HepG2 (cell line): ENCODE measurements at regions not wholly inside any gene's neighbourhood (a gene's known extent, or its start where the extent isn't known, plus 50 kb on each side); places are given as distances from the start of the nearest gene placed in this dataset.

Source experiments
- ATAC-seq: fragments of 200-7000 bp; cut with Tn5 transposase; 3 replicates; pipeline ENCODE4 v1.9.1; 2020; ENCODE audit warnings: mild to moderate bottlenecking, moderate library complexity
- BruUV-seq: library from RNA; stranded (reverse); fragments of 400-500 nt; replicated peaks from 2 replicates; lab custom pipeline; 2021; lab: Mats Ljungman, UMichigan
- CTCF ChIA-PET: fragments of 300-600 bp; formaldehyde crosslinking; extraction: SDS; loops from one replicate; lab custom pipeline; 2021; ENCODE audit warnings: low total read pairs, inconsistent platforms, low intra/inter-chr PET ratio; lab: Yijun Ruan, JAX
- POLR2A ChIA-PET: fragments of 350-600 bp; sonication (Branson Sonifier 250); formaldehyde crosslinking; loops from one replicate; lab custom pipeline; 2020; ENCODE audit warnings: antibody characterized with exemption, inconsistent platforms; lab: Yijun Ruan, JAX
- DNase-seq: peaks from one replicate; pipeline ENCODE4 v3.0.0-alpha.2; 2015; ENCODE audit warnings: low spot score
- FAIRE-seq: peaks from 3 replicates; lab custom pipeline; 2011; peaks lifted over from hg19 to GRCh38; lab: Jason Lieb, UNC
- H2AFZ ChIP-seq: one replicate; pipeline ENCODE4 v1.6.1; 2011; ENCODE audit warnings: low read length, inconsistent platforms
- H3K27ac ChIP-seq: fragments of 300-600 bp; 3 replicates; pipeline ENCODE4 v1.8.0; 2011; ENCODE audit warnings: mixed run types, mild to moderate bottlenecking, mixed read lengths, low read length, inconsistent platforms; ENCODE audit not compliant: insufficient read depth; ENCODE audit errors: extremely low read length
- H3K27me3 ChIP-seq, 2 experiments: fragments of 200-600 bp in 1 of 2; 2 replicates in 1 of 2; 3 replicates in 1 of 2; pipeline versions ENCODE4 v1.6.0 to v1.8.0; 2011; ENCODE audit warnings: low read length in 2 of 2, mild to moderate bottlenecking in 2 of 2, moderate library complexity in 2 of 2, inconsistent platforms in 1 of 2; ENCODE audit not compliant: insufficient read depth in 2 of 2, control insufficient read depth in 1 of 2
- H3K36me3 ChIP-seq, 2 experiments: fragments of 200-600 bp in 1 of 2; replicated peaks in 1 of 2; 2 replicates in 1 of 2; 3 replicates in 1 of 2; pipeline versions ENCODE4 v1.5.1 to v1.8.0; 2011; ENCODE audit warnings: low read length in 2 of 2, inconsistent platforms in 1 of 2; ENCODE audit not compliant: insufficient read depth in 2 of 2, control insufficient read depth in 1 of 2
- H3K4me1 ChIP-seq: 2 replicates; pipeline ENCODE4 v1.5.1; 2012; ENCODE audit warnings: low read length, inconsistent platforms; ENCODE audit not compliant: insufficient read depth
- H3K4me2 ChIP-seq: 2 replicates; pipeline ENCODE4 v1.6.0; 2011; ENCODE audit warnings: low read depth, low read length, inconsistent platforms
- H3K4me3 ChIP-seq, 3 experiments: fragments of 200-600 bp in 1 of 3; sonication (generic), shearing (Covaris generic) in 1 of 3; replicated peaks in 1 of 3; 2 replicates each; pipeline ENCODE4 v1.5.1; 2011 to 2016; ENCODE audit warnings: low read length in 3 of 3, inconsistent platforms in 2 of 3, low read depth in 2 of 3, mild to moderate bottlenecking in 2 of 3, control low read depth in 1 of 3, mixed read lengths in 1 of 3; ENCODE audit not compliant: insufficient read depth in 1 of 3
- H3K79me2 ChIP-seq: one replicate; pipeline ENCODE4 v1.6.1; 2011; ENCODE audit warnings: low read length, inconsistent platforms; ENCODE audit not compliant: insufficient read depth
- H3K9ac ChIP-seq: 2 replicates; pipeline ENCODE4 v1.6.0; 2011; ENCODE audit warnings: mild to moderate bottlenecking, low read depth, low read length, inconsistent platforms; ENCODE audit not compliant: insufficient read depth
- H3K9me3 ChIP-seq: 2 replicates; pipeline ENCODE4 v1.5.1; 2012; ENCODE audit warnings: mild to moderate bottlenecking, low read length
- H4K20me1 ChIP-seq: 2 replicates; pipeline ENCODE4 v1.6.0; 2011; ENCODE audit warnings: inconsistent platforms, mild to moderate bottlenecking, low read length, moderate library complexity; ENCODE audit not compliant: insufficient read depth
- ATF7 ChIP-seq, 2 experiments: fragments of 450-650 bp in 1 of 2; sonication (generic) in 1 of 2; formaldehyde crosslinking in 1 of 2; IDR thresholded peaks; 2 replicates each; pipeline versions ENCODE4 v1.4.0 to v1.6.1; 2016 to 2020; ENCODE audit warnings: antibody characterized with exemption in 1 of 2, mild to moderate bottlenecking in 1 of 2, missing genetic modification reagents in 1 of 2
- CBX1 ChIP-seq: IDR thresholded peaks from one replicate; pipeline ENCODE4 v1.6.1; 2016; ENCODE audit warnings: antibody characterized with exemption, low read depth
- KDM2A ChIP-seq: sonication (generic); formaldehyde crosslinking; IDR thresholded peaks from 2 replicates; pipeline ENCODE4 v1.4.0; 2020; ENCODE audit warnings: low read depth, missing genetic modification reagents, borderline replicate concordance
- MAF1 ChIP-seq: sonication (generic); formaldehyde crosslinking; IDR thresholded peaks from 2 replicates; pipeline ENCODE4 v1.5.0; 2020; ENCODE audit warnings: missing genetic modification reagents, borderline replicate concordance
- MIER3 ChIP-seq: IDR thresholded peaks from 2 replicates; pipeline ENCODE4 v1.6.1; 2016; ENCODE audit warnings: missing compliant biosample characterization, borderline replicate concordance
- PLRG1 ChIP-seq: fragments of 450-650 bp; conservative IDR thresholded peaks from 2 replicates; pipeline ENCODE4 v1.6.1; 2016
- ZFP1 ChIP-seq: IDR thresholded peaks from 2 replicates; pipeline ENCODE4 v1.6.1; 2016
- ZNF33A ChIP-seq: sonication (generic); formaldehyde crosslinking; IDR thresholded peaks from 2 replicates; pipeline ENCODE4 v1.5.1; 2020; ENCODE audit warnings: missing genetic modification reagents, mild to moderate bottlenecking, moderate library complexity, borderline replicate concordance
- ZNF496 ChIP-seq: sonication (generic); formaldehyde crosslinking; IDR thresholded peaks from 2 replicates; pipeline ENCODE4 v1.8.1; 2023; ENCODE audit warnings: mild to moderate bottlenecking, moderate library complexity, missing genetic modification reagents; ENCODE audit not compliant: insufficient replicate concordance
- ZNF556 ChIP-seq: sonication (generic); formaldehyde crosslinking; IDR thresholded peaks from 2 replicates; pipeline ENCODE4 v1.4.0; 2020; ENCODE audit warnings: mild to moderate bottlenecking, missing genetic modification reagents, borderline replicate concordance
- ZNF644 ChIP-seq: IDR thresholded peaks from 2 replicates; pipeline ENCODE4 v1.6.1; 2016; ENCODE audit warnings: low read depth
- ZNF703 ChIP-seq: sonication (generic); formaldehyde crosslinking; IDR thresholded peaks from 2 replicates; pipeline ENCODE4 v1.5.1; 2020; ENCODE audit warnings: missing genetic modification reagents, mild to moderate bottlenecking, moderate library complexity, borderline replicate concordance
- ZNF709 ChIP-seq: sonication (generic); formaldehyde crosslinking; IDR thresholded peaks from 2 replicates; pipeline ENCODE4 v1.5.0; 2020; ENCODE audit warnings: mild to moderate bottlenecking, missing genetic modification reagents
- ZNF776 ChIP-seq: sonication (generic); formaldehyde crosslinking; IDR thresholded peaks from 2 replicates; pipeline ENCODE4 v1.4.0; 2020; ENCODE audit warnings: mild to moderate bottlenecking, missing genetic modification reagents
- ZSCAN12 ChIP-seq: sonication (generic); formaldehyde crosslinking; IDR thresholded peaks from 2 replicates; pipeline ENCODE4 v1.9.0; 2021; ENCODE audit warnings: mild to moderate bottlenecking, missing genetic modification reagents
- WGBS: methylation state at CpG from one replicate; pipeline ENCODE4 v1.1.6; 2017; ENCODE audit warnings: low lambda C conversion rate; 5-methylcytosine and 5-hydroxymethylcytosine counted together
- in situ Hi-C: cut with HindIII; loops from 2 replicates; pipeline ENCODE4 v1.10.0; 2017; ENCODE audit warnings: low pct_unique_long_range_greater_than_20kb; ENCODE audit not compliant: extremely low pct_ligation_motif_present
- intact Hi-C: fragments of 100-400 bp; cut with micrococcal nuclease; formaldehyde crosslinking; loops from one replicate; pipeline ENCODE4 v1.10.0; 2022; ENCODE audit not compliant: unreplicated experiment
- TF ChIP-seq, protein P1 (sequence below): IDR thresholded peaks from 2 replicates; pipeline ENCODE4 v1.6.1; 2016; ENCODE audit warnings: mild to moderate bottlenecking
- TF ChIP-seq, protein P2 (sequence below): sonication (generic); formaldehyde crosslinking; IDR thresholded peaks from 2 replicates; pipeline ENCODE4 v1.4.0; 2020; ENCODE audit warnings: missing genetic modification reagents
- TF ChIP-seq, protein P3 (sequence below): sonication (generic); formaldehyde crosslinking; IDR thresholded peaks from 2 replicates; pipeline ENCODE4 v1.4.0; 2020; ENCODE audit warnings: mild to moderate bottlenecking, missing genetic modification reagents
- TF ChIP-seq, protein P4 (sequence below): sonication (generic); formaldehyde crosslinking; conservative IDR thresholded peaks from 2 replicates; pipeline ENCODE4 v1.4.0; 2020; ENCODE audit warnings: missing genetic modification reagents

DNA sequence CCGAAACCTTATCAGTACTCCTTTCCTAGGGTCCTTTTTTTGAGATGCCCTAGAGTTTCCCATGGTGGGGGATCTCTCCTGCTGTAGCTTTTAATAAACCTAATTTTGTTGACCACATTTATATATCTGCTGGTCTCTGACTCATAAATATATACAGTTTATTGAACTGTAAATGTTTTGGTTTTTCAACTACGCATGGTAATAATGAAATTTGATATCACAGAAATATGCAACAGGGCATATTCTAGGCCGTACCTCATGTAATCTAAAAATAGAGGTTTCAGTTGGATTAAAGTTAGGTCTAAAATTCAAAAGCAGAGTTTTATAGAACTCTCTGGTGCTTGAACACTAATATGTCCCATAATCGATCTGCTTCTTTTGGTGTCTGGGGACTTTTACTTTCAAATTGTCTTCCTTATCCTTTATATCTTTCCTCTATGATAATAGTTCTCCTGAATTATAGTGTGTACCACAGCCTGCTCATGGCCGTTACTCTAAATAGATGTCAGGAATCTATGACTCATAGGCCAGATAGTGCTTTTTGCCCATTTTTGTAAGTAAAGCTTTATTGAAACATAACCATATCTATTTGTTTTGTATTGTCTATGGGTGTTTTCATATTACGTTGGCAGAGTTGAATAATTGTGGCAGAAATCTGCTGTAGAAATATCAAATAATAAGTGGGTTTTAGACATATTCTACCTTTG lies 324.8 kb upstream of the PCDH9 start:
- Histone ChIP-seq H3K27me3 (no peaks in the 10 kb centered on the region), H3K9ac (no peak overlapping the region)
- TF ChIP-seq, protein P1, sequence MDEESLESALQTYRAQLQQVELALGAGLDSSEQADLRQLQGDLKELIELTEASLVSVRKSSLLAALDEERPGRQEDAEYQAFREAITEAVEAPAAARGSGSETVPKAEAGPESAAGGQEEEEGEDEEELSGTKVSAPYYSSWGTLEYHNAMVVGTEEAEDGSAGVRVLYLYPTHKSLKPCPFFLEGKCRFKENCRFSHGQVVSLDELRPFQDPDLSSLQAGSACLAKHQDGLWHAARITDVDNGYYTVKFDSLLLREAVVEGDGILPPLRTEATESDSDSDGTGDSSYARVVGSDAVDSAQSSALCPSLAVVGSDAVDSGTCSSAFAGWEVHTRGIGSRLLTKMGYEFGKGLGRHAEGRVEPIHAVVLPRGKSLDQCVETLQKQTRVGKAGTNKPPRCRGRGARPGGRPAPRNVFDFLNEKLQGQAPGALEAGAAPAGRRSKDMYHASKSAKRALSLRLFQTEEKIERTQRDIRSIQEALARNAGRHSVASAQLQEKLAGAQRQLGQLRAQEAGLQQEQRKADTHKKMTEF (CRISPR knock-in tag) = no peak
- TF ChIP-seq KDM2A = no peak
- TF ChIP-seq ATF7 (IDR thresholded peaks at IDR 0.05) = no peak
- no peak for TF ChIP-seq ATF7 (CRISPR knock-in tag; IDR thresholded peaks at IDR 0.05)
- TF ChIP-seq ZNF496 (CRISPR knock-in tag) = no peak
- TF ChIP-seq ZNF709 (CRISPR knock-in tag) = no peak
- TF ChIP-seq, protein P2, sequence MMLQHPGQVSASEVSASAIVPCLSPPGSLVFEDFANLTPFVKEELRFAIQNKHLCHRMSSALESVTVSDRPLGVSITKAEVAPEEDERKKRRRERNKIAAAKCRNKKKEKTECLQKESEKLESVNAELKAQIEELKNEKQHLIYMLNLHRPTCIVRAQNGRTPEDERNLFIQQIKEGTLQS (CRISPR knock-in tag) = no peak
- no peak for TF ChIP-seq ZNF776 (CRISPR knock-in tag)
- TF ChIP-seq CBX1 = no peak
- no peak for TF ChIP-seq ZFP1
- TF ChIP-seq, protein P3, sequence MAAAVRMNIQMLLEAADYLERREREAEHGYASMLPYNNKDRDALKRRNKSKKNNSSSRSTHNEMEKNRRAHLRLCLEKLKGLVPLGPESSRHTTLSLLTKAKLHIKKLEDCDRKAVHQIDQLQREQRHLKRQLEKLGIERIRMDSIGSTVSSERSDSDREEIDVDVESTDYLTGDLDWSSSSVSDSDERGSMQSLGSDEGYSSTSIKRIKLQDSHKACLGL (CRISPR knock-in tag) = no peak
- no peak for TF ChIP-seq PLRG1
- TF ChIP-seq ZSCAN12 (CRISPR knock-in tag) = no peak
- TF ChIP-seq ZNF556 (CRISPR knock-in tag) = no peak
- no peak for TF ChIP-seq MIER3 (CRISPR knock-in tag)
- TF ChIP-seq, protein P4, sequence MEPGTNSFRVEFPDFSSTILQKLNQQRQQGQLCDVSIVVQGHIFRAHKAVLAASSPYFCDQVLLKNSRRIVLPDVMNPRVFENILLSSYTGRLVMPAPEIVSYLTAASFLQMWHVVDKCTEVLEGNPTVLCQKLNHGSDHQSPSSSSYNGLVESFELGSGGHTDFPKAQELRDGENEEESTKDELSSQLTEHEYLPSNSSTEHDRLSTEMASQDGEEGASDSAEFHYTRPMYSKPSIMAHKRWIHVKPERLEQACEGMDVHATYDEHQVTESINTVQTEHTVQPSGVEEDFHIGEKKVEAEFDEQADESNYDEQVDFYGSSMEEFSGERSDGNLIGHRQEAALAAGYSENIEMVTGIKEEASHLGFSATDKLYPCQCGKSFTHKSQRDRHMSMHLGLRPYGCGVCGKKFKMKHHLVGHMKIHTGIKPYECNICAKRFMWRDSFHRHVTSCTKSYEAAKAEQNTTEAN (CRISPR knock-in tag) = no peak
- TF ChIP-seq ZNF33A (CRISPR knock-in tag) = no peak
- TF ChIP-seq ZNF703 (CRISPR knock-in tag) = no peak
- no peak for TF ChIP-seq ZNF644
- no peak for TF ChIP-seq MAF1 (CRISPR knock-in tag)
- TF ChIP-seq, all 625 proteins: peak for 0
- no peak for ATAC-seq
- no peaks in the 10 kb centered on the region for H4K20me1 ChIP-seq
- H2AFZ ChIP-seq = no peak overlapping the region
- 9% methylated on average over 6 of the region's 6 CpGs for WGBS
- FAIRE-seq = no peak
- no peaks in the 10 kb centered on the region for H3K4me1 ChIP-seq
- H3K4me2 ChIP-seq = no peak overlapping the region
- POLR2A ChIA-PET = no interaction called here
- no peak overlapping the region for H3K4me3 ChIP-seq
- H3K79me2 ChIP-seq = no peaks in the 10 kb centered on the region
- peaks cover 33% of the 10 kb centered on the region for H3K9me3 ChIP-seq
- DNase-seq = no peak
- no peaks in the 10 kb centered on the region for H3K36me3 ChIP-seq
- H3K27ac ChIP-seq = no peak overlapping the region
- CTCF ChIA-PET = no interaction called here
- in situ Hi-C loops = no loop called here
- no TSS peak for BruUV-seq
- intact Hi-C loops = no loop called here
